GM15510 (cell line): ENCODE measurements at regions not wholly inside any gene's neighbourhood (a gene's known extent, or its start where the extent isn't known, plus 50 kb on each side); places are given as distances from the start of the nearest gene placed in this dataset.

Experiments
- POLR2A ChIP-seq: IDR thresholded peaks from 3 replicates; pipeline ENCODE4 v1.6.1; 2011; ENCODE audit warnings: borderline replicate concordance; ENCODE audit not compliant: insufficient read length; ENCODE audit errors: extremely low read depth

- TF ChIP-seq POLR2A: no peak
Measured at GRCh38 chr4:38456096-38456495, 207.9 kb upstream of the KLF3 start.

- TF ChIP-seq POLR2A: no peak
Measured at GRCh38 chr4:38461342-38461741, 202.7 kb upstream of the KLF3 start.

GRCh38 chr4:38462367-38463055, 201.5 kb upstream of the KLF3 start:
- TF ChIP-seq POLR2A: no peak

- no peak for TF ChIP-seq POLR2A
Measured at GRCh38 chr4:38463268-38463958, 200.6 kb upstream of the KLF3 start.

GRCh38 chr4:38464328-38464727, 199.7 kb upstream of the KLF3 start:
- TF ChIP-seq POLR2A: no peak

GRCh38 chr4:38466401-38466800, 197.6 kb upstream of the KLF3 start:
- no peak for TF ChIP-seq POLR2A

- TF ChIP-seq POLR2A: no peak
Measured at GRCh38 chr4:38467296-38467695, 196.7 kb upstream of the KLF3 start.

- no peak for TF ChIP-seq POLR2A
Measured at GRCh38 chr4:38468339-38468866, 195.6 kb upstream of the KLF3 start.

- TF ChIP-seq POLR2A: no peak
Measured at GRCh38 chr4:38469410-38469809, 194.6 kb upstream of the KLF3 start.

GRCh38 chr4:38470735-38471262, 193.2 kb upstream of the KLF3 start:
- TF ChIP-seq POLR2A: no peak

- no peak for TF ChIP-seq POLR2A
Measured at GRCh38 chr4:38482696-38483095, 181.3 kb upstream of the KLF3 start.

GRCh38 chr4:38489011-38489861, 174.8 kb upstream of the KLF3 start:
- TF ChIP-seq POLR2A: no peak

- TF ChIP-seq POLR2A: no peak
Measured at GRCh38 chr4:38489924-38490639, 173.9 kb upstream of the KLF3 start.

GRCh38 chr4:38490753-38491446, 173.1 kb upstream of the KLF3 start:
- TF ChIP-seq POLR2A: no peak
